NCI-H82 treated with DMSO at 0.1 percent for 48 hours (cell line): ENCODE measurements at regions not wholly inside any gene's neighbourhood (a gene's known extent, or its start where the extent isn't known, plus 50 kb on each side); places are given as distances from the start of the nearest gene placed in this dataset.
"Not testable (repeated sequence)": the region's sequence is repeated elsewhere in the genome, so short reads cannot be mapped to it uniquely, and the experiment has no call there.

ENCODE experiments used
- DNase-seq: peaks from one replicate; lab custom pipeline; 2025; ENCODE audit not compliant: unreplicated experiment; lab: John Stamatoyannopoulos, UW

DNA sequence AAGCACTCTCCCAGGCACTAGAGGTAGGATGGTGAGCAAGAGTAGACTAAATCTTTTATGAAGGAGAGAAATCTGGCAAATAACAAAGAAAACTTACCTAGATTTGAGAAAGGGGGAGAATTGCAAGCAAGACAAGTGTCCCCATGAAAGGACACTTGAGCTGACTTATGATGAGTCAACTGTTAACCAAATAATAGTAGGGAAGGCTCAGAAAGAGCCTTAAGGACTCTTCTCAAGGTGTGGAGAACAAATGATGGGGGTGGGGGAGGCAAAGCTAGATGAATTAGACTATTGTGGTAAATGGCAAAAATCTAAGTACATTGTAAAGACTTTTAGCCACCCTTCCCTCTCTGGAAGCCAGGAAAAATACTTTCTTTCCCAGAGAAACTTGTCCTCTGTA lies 77.6 kb upstream of the RASA1 start:
- DNase-seq, result no peak

DNA sequence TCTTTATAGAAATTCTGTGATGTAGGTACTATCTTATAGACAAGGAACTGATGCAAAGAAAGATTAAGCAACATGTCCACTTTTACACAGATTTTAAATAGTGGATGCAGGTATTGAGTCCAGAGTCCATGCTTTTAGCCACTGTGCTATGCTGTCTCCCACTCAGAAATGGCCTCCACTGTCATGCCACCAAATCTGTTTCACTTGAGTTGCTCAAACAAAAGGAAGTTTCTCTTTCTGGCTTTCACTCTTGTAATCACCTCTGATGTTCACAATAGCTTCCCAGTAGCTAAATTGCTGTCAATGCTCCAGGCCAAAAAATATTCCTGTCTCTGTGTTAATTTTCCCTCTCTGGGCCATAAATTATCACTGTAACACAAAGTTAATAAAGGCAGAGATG lies 77.0 kb upstream of the RASA1 start:
- no peak for DNase-seq

DNA sequence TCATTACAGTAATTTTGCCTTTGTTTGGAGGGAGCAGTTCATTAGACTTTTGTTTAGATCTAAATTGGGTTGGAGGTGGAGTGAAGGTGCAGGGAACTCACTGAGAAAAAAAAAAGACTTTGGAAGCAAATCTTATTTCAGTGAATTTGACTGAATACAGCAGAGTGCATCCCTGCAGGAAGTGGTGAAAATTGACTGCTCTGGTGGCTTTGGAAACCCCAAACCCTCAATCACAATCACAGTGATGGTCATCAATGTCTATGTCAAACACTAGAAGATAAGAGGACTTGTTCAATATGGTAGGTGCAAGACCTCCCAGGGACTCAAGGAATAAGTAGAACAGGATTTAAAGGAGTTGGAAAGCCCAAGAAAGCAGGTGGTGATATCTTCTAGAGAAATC lies 76.0 kb upstream of the RASA1 start:
- DNase-seq, result no peak

DNA sequence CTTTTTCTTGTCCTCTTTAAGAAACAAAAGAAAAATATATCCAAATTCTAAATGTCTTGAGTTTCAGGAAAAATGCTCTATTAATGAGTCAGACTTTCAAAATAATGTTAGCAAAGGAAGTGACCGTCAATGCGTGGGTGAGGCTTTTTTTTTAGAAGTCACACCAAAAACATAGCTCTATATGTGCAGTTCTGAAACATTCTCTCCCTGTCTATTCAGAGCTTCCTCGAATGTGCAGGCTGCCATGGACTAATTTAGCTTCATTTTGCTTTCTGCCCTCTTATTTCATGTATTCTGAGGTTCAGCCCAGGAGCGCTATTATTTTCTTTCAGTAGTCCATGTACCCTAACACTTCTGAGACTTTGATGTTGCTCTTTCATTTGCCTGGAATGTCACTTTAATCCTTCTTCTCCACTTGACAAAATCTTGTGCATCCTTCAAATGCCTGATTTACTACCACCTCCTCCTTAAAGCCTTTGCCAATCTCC lies 72.5 kb upstream of the RASA1 start:
- DNase-seq, result no peak

DNA sequence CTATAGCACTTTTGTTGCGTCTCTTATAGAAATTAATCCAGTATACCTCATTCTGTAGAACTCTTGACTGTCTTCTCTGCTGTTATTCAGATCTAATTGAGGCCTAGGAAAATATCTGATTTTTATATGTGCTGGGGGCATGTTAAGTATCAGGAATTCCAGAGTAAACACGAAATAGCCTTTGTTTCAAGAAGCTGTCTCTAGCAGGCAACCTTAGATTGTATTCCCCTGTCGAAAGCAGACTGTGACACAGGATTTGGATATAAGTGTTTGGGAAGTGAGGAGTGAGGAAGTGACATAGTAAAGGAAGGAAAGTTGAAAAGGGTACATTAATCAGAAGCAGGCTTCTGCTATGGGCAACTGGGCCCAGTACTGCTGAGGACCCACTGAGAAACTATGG lies 72.1 kb upstream of the RASA1 start:
- DNase-seq, result no peak

DNA sequence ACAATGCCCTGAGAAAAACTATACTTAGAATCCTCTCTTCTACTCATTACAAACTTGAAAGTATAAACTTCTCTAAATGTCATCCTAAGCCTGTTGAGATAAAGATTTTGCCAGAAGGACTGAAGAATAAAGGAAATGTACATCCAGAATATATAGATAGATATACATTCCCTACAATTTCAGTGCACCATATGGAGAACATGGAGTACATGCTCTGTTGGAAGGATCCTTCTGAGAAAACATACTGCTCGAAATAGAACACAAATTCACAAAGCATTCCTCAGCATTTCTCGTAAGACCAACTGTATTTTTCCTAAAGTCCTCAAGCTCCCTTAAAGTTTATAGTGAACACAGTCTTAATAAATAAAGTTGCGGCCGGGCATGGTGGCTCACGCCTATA lies 69.7 kb upstream of the RASA1 start:
- DNase-seq, result no peak

DNA sequence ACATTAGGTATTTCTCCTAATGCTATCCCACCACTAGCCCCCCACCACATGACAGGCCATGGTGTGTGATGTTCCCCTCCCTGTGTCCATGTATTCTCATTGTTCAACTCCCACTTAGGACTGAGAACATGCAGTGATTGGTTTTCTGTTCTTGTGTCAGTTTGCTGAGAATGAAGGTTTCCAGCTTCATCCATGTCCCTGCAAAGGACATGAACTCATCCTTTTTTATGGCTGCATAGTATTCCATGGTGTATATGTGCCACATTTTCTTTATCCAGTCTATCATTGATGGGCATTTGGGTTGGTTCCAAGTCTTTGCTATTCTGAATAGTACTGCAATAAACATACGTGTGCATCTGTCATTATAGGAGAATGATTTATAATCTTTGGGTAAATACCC lies 68.4 kb upstream of the RASA1 start:
- not testable (repeated sequence) for DNase-seq

DNA sequence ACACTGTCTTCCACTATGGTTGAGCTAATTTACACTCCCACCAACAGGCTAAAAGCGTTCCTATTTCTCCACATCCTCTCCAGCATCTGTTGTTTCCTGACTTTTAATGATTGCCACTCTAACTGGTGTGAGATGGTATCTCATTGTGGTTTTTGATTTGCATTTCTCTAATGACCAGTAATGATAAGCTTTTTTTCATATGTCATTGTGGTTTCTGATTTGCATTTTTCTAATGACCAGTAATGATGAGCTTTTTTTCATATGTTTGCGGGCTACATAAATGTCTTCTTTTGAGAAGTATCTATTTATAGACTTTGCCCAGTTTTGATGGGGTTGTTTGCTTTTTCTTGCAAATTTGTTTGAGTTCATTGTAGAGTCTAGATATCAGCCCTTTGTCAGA lies 68.0 kb upstream of the RASA1 start:
- not testable (repeated sequence) for DNase-seq

DNA sequence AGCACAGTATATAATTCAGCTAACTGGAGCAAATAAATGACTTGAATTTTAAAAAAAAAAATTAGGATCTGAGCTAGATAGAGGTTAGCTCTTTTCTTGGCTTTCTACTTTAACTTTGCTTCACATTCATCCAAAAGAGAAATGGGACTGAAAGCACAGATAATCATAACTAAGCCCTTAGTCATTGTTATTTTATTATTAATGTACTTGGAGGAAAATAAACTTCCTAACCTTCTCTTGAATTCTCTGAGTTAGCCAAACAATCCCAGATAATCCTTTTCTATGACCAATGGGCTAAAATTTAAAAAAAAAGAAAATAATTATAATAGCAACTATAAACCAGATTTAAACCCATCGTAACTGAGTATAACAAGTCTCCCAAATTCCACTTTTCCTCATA lies 57.6 kb upstream of the RASA1 start:
- no peak for DNase-seq

DNA sequence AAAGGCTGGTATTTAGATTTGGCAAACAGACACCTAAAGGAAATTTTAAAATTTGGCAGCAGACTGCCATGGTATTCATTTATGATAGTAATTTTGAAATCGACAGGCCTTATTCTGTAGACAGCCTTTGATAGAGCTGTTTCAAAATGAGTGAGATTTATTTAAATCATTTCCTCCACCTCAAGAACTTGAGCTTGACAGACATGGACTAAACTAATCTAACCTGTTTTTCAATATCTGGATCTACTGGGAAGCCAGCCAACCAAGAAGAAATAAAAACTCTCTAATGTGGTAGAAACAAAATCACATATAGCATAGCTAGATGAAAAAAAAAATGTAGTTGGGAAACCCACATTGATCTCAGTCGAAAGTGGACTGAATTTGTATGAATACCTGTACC lies 56.9 kb upstream of the RASA1 start:
- DNase-seq, result no peak

DNA sequence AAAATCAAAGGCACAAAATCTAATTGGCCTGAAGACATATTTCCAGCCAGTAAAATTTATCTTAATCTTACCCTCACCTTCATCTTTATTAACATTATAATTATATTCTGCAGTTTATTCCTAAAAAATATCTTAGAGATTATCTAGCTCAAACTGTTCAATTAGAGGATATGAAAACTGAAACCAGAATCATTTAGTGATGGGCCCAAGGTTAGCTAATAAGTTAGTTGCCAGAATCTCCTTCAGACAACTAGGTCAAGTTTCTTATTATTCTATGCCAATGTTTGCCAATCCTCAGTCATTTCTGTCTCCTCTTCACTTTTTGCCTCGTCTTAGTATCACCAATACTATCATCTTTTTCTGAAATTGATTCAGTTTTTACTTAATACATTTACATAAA lies 56.0 kb upstream of the RASA1 start:
- no peak for DNase-seq

DNA sequence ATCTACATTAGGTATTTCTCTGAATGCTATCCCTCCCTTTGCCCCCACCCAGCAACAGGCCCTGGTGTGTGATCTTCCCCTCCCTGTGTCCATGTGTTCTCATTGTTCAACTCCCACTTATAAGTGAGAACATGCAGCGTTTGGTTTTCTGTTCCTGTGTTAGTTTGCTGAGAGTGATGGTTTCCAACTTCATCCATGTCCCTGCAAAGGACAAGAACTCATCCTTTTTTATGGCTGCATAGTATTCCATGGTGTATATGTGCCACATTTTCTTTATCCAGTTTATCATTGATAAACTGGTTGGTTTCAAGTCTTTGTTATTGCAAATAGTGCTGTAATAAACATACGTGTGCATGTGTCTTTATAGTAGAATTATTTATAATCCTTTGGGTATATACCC lies 55.5 kb upstream of the RASA1 start:
- DNase-seq, result not testable (repeated sequence)

DNA sequence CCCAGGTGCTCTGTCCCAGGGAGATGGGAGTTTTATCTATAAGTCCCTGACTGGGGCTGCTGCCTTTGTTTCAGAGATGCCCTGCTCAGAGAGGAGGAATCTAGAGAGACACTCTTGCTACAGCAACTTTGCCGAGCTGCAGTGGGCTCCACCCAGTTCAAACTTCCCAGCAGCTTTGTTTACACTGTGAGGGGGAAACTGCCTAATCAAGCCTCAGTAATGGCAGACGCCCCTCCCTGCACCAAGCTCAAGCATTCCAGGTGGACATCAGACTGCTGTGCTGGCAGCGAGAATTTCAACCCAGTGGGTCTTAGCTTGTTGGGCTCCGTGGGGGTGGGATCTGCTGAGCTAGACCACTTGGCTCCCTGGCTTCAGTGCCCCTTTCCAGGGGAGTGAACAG lies 50.2 kb upstream of the RASA1 start:
- not testable (repeated sequence) for DNase-seq
